ENCODE measurements at regions not wholly inside any gene's neighbourhood (a gene's known extent, or its start where the extent isn't known, plus 50 kb on each side); places are given as distances from the start of the nearest gene placed in this dataset.

DNA sequence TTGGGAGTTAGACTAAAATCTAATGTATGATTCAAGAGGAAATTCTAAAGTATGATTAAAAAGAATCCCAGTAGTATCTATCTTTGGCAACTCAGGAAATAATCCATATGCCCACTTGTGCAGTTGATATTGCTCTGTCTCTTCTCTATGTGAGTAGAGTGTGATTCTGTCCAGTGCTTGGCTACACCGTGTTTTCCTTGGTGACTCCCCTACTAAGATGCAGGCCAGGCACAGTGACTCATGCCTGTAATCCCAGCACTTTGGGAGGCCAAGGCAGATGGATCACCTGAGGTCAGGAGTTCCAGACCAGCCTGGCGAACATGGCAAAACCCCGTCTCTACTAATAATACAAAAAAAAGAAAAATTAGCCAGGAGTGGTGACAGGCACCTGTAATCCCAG lies 495.4 kb downstream of the MAT2B start:
- TF ChIP-seq, protein P1, sequence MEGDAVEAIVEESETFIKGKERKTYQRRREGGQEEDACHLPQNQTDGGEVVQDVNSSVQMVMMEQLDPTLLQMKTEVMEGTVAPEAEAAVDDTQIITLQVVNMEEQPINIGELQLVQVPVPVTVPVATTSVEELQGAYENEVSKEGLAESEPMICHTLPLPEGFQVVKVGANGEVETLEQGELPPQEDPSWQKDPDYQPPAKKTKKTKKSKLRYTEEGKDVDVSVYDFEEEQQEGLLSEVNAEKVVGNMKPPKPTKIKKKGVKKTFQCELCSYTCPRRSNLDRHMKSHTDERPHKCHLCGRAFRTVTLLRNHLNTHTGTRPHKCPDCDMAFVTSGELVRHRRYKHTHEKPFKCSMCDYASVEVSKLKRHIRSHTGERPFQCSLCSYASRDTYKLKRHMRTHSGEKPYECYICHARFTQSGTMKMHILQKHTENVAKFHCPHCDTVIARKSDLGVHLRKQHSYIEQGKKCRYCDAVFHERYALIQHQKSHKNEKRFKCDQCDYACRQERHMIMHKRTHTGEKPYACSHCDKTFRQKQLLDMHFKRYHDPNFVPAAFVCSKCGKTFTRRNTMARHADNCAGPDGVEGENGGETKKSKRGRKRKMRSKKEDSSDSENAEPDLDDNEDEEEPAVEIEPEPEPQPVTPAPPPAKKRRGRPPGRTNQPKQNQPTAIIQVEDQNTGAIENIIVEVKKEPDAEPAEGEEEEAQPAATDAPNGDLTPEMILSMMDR (IDR thresholded peaks at IDR 0.05), result no peak
- TF ChIP-seq ZFX (IDR thresholded peaks at IDR 0.05; ENCODE audit: borderline replicate concordance), result no peak
